ENCODE measurements at regions not wholly inside any gene's neighbourhood (a gene's known extent, or its start where the extent isn't known, plus 50 kb on each side); places are given as distances from the start of the nearest gene placed in this dataset.

DNA sequence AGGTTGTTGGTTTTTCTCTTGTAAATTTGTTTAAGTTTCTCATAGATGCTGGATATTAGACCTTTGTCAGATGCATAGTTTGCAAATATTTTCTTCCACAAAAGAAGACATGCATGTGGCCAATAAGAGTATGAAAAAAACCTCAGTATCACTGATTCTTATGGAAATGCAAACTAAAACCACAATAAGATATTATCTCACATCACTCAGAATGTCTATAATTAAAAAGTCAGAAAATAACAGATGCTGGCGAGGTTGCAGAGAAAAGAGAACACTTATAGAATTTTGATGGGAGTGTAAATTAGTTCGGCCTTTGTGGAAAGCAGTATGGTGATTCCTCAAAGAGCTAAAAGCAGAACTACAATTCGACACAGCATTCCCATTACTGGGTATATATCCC lies 1355.6 kb downstream of the FAM133A start:
- no peaks in the 10 kb centered on the region for H3K36me3 Mint-ChIP-seq
- CTCF ChIA-PET, result no interaction called here
- H3K9me3 Mint-ChIP-seq (ENCODE audit: low read depth), result peaks cover 3% of the 10 kb centered on the region
- no peaks in the 10 kb centered on the region for H3K4me1 Mint-ChIP-seq
- no peak overlapping the region for H3K27ac Mint-ChIP-seq
- no peak for DNase-seq
- no peaks in the 10 kb centered on the region for H3K27me3 Mint-ChIP-seq
- ATAC-seq, result no peak
- no peak overlapping the region for H3K4me3 Mint-ChIP-seq

DNA sequence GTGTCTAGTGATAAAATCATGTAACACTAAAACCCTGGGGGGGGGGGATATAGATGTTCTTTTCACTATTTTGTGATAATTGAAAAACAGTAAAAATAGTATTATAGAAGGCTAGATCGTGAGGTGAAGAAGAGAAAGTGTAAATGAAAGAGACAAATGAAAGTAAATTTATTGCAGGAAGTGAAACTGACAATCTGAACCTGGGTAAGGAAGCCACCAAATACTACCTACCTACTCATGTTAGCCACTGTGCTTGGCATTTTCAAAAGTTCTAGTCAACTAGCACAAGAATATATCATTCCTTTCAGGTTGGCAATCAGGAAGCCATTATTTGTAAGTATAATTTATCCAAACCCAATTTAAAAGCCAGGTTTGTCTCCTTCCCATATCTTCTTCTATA lies 1366.1 kb downstream of the FAM133A start:
- CTCF ChIA-PET, result no interaction called here

DNA sequence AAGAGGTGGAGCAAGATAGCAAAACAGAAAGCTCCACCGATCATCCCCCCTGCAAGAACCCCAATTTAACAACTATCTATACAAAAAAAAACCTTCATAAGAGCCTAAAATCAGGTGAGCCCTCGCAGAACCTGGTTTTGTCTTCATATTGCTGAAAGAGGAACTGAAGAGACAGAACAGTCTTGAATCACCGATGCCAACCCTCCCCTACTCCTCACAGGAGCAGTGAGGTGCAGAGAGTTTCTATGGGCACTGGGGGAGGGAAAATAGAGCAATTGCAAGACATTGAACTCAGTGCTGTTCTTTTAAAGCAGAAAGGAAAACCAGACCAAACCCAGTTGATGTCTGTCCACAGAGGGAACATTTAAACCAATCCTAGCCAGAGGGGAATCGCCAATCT lies 1370.3 kb downstream of the FAM133A start:
- Mint-ChIP-seq H3K4me1 (no peaks in the 10 kb centered on the region), H3K4me3 (no peak overlapping the region), H3K9me3 (ENCODE audit: low read depth) (no peaks in the 10 kb centered on the region), H3K27me3 (no peaks in the 10 kb centered on the region), H3K36me3 (no peaks in the 10 kb centered on the region), H3K27ac (no peak overlapping the region)
- CTCF ChIA-PET, result no interaction called here
- no peak for ATAC-seq
- no peak for DNase-seq

More for the DNA sequence above, 1366.1 kb downstream of the FAM133A start:
- H3K27me3 Mint-ChIP-seq, result no peaks in the 10 kb centered on the region
- no peak overlapping the region for H3K4me3 Mint-ChIP-seq
- no peaks in the 10 kb centered on the region for H3K36me3 Mint-ChIP-seq
- no peak overlapping the region for H3K27ac Mint-ChIP-seq
- no peaks in the 10 kb centered on the region for H3K9me3 Mint-ChIP-seq (ENCODE audit: low read depth)
- no peaks in the 10 kb centered on the region for H3K4me1 Mint-ChIP-seq
- no peak for DNase-seq
- ATAC-seq, result no peak

DNA sequence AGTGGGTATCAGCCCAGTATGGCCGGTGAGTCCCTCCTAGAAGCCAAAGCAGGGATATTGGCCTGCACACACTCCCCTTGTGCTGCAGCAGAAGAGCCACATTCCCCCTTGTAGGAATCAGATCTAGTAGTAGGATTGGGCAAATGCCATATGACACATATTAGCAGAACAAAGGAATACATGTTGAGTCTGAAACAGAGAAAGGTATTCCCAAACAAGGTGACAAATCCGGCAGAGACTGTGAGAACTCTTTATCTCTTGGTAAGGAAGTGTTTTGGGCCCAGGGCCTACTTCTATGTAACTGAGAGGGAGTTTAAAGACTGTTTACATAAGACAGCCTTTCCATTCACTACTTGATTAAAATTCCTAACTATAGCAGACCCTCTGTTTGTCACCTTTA lies 1382.0 kb downstream of the FAM133A start:
- no peaks in the 10 kb centered on the region for H3K4me1 Mint-ChIP-seq

DNA sequence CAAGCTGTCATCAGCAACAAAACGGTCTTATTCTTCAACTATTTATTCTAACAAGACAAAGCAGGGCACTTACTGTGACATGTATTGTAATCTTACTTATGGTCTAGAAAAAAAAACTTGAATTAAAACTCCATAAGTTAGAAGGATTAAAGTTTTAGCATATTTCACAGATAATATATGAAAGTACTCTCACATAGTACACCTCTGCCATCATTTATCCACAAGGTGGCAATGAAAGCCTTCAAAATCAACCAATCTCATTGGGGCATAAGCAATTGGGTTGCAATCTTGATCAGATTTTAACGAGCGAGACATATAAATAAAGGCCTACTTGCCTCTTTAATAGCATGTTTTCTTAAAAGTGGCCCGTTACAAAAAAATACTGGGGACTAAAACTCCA lies 1382.9 kb downstream of the FAM133A start:
- no peaks in the 10 kb centered on the region for H3K36me3 Mint-ChIP-seq
- H3K4me1 Mint-ChIP-seq, result no peaks in the 10 kb centered on the region
- H3K9me3 Mint-ChIP-seq (ENCODE audit: low read depth), result no peaks in the 10 kb centered on the region
- H3K27me3 Mint-ChIP-seq, result no peaks in the 10 kb centered on the region
- CTCF ChIA-PET, result no interaction called here
- no peak overlapping the region for H3K4me3 Mint-ChIP-seq
- DNase-seq (no peak), ATAC-seq (no peak)
- H3K27ac Mint-ChIP-seq, result no peak overlapping the region

More for the DNA sequence above, 1382.0 kb downstream of the FAM133A start:
- no peaks in the 10 kb centered on the region for H3K27me3 Mint-ChIP-seq
- no peak overlapping the region for H3K4me3 Mint-ChIP-seq
- CTCF ChIA-PET, result no interaction called here
- no peak for DNase-seq
- no peaks in the 10 kb centered on the region for H3K9me3 Mint-ChIP-seq (ENCODE audit: low read depth)
- ATAC-seq, result no peak
- no peaks in the 10 kb centered on the region for H3K36me3 Mint-ChIP-seq
- no peak overlapping the region for H3K27ac Mint-ChIP-seq

DNA sequence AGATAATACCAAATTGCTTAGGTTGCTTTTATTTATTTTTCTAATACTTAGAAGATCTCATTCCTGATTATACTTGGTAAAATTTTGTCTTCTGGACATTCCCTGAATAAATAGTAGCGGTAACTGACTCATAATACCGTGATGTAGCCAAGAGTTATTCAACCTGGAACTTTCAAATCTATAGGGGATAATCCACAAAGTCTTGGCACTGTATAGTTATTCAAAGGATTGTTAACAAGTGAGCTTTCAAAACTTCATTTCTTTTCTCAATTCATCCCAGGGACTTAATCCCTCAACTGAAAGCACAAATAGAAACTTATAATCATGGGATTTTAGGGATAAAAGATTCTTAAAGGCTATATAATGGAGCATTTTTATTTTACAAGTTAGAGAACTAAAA lies 1383.3 kb downstream of the FAM133A start:
- H3K4me3 Mint-ChIP-seq, result no peak overlapping the region
- H3K27me3 Mint-ChIP-seq, result no peaks in the 10 kb centered on the region
- ATAC-seq, result no peak
- CTCF ChIA-PET, result no interaction called here
- no peak overlapping the region for H3K27ac Mint-ChIP-seq
- no peaks in the 10 kb centered on the region for H3K9me3 Mint-ChIP-seq (ENCODE audit: low read depth)
- no peaks in the 10 kb centered on the region for H3K36me3 Mint-ChIP-seq
- H3K4me1 Mint-ChIP-seq, result no peaks in the 10 kb centered on the region
- no peak for DNase-seq

DNA sequence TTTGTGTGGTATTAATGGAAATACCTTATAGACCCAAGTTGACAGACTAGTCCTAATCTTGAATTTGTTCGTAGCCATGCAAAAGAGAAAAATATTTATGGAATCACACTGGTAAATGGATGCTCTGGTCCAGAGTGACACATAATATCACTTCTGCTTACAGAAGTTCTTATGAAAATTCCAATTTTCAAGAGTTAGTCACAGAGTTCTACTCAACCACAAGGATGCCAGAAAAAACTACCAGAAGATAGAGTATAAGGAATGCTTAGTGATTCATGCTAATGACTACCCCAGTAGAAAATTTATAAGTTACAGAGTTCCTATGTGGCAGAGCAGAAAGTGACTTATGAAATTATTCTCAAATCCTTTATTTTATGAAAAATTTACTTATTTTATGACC lies 1384.8 kb downstream of the FAM133A start:
- Mint-ChIP-seq H3K4me3 (no peak overlapping the region), H3K27me3 (no peaks in the 10 kb centered on the region), H3K9me3 (ENCODE audit: low read depth) (no peaks in the 10 kb centered on the region), H3K27ac (no peak overlapping the region), H3K36me3 (no peaks in the 10 kb centered on the region), H3K4me1 (no peaks in the 10 kb centered on the region)
- DNase-seq, result no peak
- CTCF ChIA-PET, result no interaction called here
- no peak for ATAC-seq

DNA sequence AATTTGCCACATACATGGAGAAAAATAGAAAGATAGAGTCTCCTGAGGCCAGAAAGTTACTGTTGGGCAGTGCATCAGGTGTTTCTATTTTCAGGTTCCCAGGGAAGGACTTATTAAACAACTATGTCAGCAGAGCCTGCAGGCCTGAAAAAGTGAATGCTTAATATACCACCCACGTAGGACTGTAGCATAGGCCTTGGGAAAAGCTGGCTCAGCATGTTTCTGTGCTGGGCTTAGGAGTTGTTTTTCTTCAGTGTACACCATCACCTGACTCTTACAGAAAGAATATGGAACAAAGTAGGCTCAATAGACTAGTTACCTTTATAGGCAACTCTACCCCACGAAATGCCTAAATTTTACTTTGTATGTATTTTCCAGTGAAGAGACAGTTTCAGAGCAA lies 1385.9 kb downstream of the FAM133A start:
- no peak for ATAC-seq
- no peak overlapping the region for H3K27ac Mint-ChIP-seq
- no peak overlapping the region for H3K4me3 Mint-ChIP-seq

DNA sequence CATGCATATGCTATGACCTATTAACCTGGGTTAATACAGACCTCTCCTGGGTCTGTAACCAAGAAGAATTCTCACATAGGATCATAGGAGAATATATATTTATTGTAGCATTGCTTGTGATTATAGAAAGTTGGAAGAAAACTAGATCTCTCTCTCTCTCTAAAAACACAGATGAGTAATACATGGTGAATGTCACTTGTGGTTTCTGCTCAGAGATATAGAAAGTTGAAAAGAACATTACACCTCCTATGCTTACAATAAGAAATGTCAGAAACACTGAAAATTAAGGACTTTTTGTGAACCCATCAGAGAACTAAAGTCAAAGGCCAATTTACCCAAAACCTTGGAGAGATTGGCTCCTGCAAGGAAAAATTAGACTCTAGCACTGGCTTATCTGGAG lies 1389.5 kb downstream of the FAM133A start:
- CTCF ChIA-PET, result interaction anchor here (0.7 kb wide), 1 partner anchor 1176 kb away, joined by 3 read pairs; no protein-coding TSS in a partner anchor
- Mint-ChIP-seq H3K4me1 (no peaks in the 10 kb centered on the region), H3K27me3 (no peaks in the 10 kb centered on the region), H3K36me3 (no peaks in the 10 kb centered on the region), H3K9me3 (ENCODE audit: low read depth) (no peaks in the 10 kb centered on the region), H3K27ac (no peak overlapping the region), H3K4me3 (no peak overlapping the region)
- DNase-seq (no peak), ATAC-seq (no peak)

More for the DNA sequence above, 1385.9 kb downstream of the FAM133A start:
- no peak for DNase-seq
- no peaks in the 10 kb centered on the region for H3K4me1 Mint-ChIP-seq
- H3K27me3 Mint-ChIP-seq, result no peaks in the 10 kb centered on the region
- CTCF ChIA-PET, result no interaction called here
- no peaks in the 10 kb centered on the region for H3K36me3 Mint-ChIP-seq
- no peaks in the 10 kb centered on the region for H3K9me3 Mint-ChIP-seq (ENCODE audit: low read depth)

DNA sequence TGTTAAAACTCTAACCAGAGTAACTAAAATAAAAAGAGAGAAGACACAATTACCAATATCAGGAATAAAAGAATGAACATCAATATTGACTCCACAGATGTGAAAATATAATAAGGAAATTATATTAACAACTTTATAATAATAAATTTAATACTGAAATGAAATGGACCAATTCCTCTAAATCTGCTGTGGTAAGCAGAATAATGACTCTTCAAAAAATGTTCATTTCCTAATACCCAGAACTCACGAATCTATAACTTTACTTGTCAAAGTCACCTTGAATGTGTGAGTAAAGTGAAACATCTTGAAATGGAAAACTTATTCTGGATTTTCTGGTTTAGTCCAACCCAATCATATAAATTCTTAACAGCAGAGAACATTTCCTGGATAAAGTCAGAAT lies 1391.1 kb downstream of the FAM133A start:
- Mint-ChIP-seq H3K27ac (no peak overlapping the region), H3K36me3 (no peaks in the 10 kb centered on the region), H3K4me3 (no peak overlapping the region), H3K9me3 (ENCODE audit: low read depth) (no peaks in the 10 kb centered on the region), H3K27me3 (no peaks in the 10 kb centered on the region), H3K4me1 (no peaks in the 10 kb centered on the region)
- ATAC-seq, result no peak
- CTCF ChIA-PET, result no interaction called here
- DNase-seq, result no peak

DNA sequence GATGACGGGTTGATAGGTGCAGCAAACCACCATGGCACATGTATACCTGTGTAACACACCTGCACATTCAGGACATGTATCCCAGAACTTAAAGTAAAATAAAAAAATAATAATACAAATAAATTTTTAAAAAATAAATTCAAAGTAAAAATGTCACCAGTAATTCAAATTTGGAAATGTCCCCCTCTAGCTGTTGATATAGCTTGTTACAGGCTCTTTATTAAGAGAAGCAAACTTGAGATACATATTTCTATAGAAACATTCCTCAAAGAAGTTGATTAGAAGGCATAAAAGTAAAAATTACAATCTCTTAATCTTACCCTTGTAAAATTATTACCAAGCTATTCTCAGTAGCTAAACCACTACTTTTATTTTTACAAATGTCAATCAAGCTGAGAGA lies 1397.0 kb downstream of the FAM133A start:
- no peaks in the 10 kb centered on the region for H3K4me1 Mint-ChIP-seq
- H3K4me3 Mint-ChIP-seq, result no peak overlapping the region
- no peaks in the 10 kb centered on the region for H3K27me3 Mint-ChIP-seq
- DNase-seq (no peak), ATAC-seq (no peak)
- no peaks in the 10 kb centered on the region for H3K9me3 Mint-ChIP-seq (ENCODE audit: low read depth)
- no peaks in the 10 kb centered on the region for H3K36me3 Mint-ChIP-seq
- CTCF ChIA-PET, result no interaction called here
- H3K27ac Mint-ChIP-seq, result no peak overlapping the region

DNA sequence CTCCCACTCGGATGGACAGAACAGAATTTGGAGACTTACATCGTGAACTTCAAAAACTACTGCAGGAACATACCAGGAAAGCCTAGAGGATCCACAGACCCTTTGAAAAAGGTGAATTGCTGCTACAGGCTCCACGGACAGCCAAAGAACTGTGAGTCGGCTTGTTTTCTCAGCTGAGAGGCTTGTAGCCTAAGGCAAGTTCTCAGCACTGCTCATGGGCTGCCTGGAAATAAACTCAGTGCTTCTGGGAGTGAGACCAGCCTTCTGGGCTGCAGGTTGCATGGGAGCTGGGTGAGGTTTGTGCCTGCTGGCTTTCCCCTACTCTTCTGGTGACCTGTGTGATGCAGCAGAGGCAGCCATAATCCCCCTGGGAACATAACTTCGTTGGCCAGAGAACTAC lies 1397.6 kb downstream of the FAM133A start:
- Mint-ChIP-seq H3K9me3 (ENCODE audit: low read depth) (no peaks in the 10 kb centered on the region), H3K4me3 (no peak overlapping the region), H3K27me3 (no peaks in the 10 kb centered on the region), H3K4me1 (no peaks in the 10 kb centered on the region), H3K27ac (no peak overlapping the region), H3K36me3 (no peaks in the 10 kb centered on the region)
- DNase-seq, result no peak
- CTCF ChIA-PET, result no interaction called here
- ATAC-seq, result no peak

DNA sequence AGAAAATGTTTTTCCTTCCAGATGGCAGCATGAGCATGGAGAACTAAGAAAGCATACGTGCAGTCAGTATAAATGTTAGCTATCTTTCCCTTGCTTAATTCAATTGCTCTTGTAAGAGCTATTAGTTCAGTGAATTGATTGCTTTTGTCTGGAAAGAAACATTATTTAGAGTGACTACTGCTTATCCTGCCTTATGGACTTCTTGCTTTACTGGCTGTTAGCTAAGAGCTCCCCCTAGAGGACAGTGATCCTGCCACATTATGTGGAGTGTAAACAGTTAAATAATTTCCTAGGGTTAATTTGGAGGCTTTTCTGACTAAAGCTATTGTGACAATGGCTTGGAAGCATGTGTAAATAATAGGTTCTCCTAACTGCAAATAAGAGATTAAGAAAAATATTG lies 1402.4 kb downstream of the FAM133A start:
- Mint-ChIP-seq H3K4me1 (no peaks in the 10 kb centered on the region), H3K27ac (no peak overlapping the region), H3K36me3 (no peaks in the 10 kb centered on the region), H3K4me3 (no peak overlapping the region), H3K27me3 (no peaks in the 10 kb centered on the region), H3K9me3 (ENCODE audit: low read depth) (no peaks in the 10 kb centered on the region)
- CTCF ChIA-PET, result no interaction called here
- no peak for ATAC-seq
- no peak for DNase-seq

DNA sequence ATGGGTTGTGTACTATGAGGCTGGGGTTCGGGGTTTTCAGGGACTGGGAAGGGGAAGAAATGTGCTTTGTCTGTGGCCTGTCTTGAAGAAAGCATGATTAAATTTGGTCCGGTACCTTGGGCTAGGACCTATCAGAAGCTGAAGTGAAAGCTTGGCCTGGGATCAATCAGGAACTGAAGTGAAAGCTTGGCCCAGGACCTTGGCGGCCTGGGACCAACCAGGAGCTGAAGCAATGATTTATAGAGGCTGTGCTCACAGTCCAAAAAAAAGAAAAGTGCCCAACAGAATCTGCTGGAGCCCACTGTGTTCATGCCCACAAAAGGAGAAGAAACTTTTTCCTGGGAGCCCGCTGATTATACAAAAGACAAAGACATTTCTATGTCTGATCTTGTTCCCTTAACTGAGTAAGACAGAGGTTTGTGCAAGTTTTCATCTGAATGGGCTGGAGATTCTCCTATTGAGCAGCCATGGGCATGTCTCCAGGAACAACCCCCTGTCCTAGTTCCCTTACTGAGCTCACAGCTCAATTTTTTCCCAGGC lies 1427.9 kb downstream of the FAM133A start:
- ATAC-seq, result no peak
- Mint-ChIP-seq H3K36me3 (no peaks in the 10 kb centered on the region), H3K27ac (no peak overlapping the region), H3K9me3 (ENCODE audit: low read depth) (no peaks in the 10 kb centered on the region), H3K4me3 (no peak overlapping the region), H3K4me1 (no peaks in the 10 kb centered on the region), H3K27me3 (no peaks in the 10 kb centered on the region)
- no peak for DNase-seq
- CTCF ChIA-PET, result no interaction called here

DNA sequence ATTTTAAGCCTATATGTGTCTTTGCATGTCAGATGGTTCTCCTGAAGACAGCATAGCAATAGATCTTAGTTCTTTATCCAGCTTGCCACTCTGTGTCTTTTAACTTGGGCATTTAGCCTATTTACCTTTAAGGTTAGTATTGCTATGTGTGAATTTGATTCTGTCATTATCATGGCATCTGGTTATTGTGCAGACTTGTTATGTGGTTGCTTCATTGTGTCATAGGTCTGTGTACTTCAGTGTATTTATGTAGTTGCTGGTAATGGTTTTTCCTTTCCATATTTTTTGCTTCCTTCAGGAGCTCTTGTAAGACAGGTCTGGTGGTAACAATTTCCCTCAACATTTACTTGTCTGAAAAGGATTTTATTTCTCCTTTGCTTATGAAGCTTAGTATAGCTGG lies 1443.5 kb downstream of the FAM133A start:
- ATAC-seq, result no peak
- no peaks in the 10 kb centered on the region for H3K36me3 Mint-ChIP-seq
- H3K9me3 Mint-ChIP-seq (ENCODE audit: low read depth), result peaks cover 2% of the 10 kb centered on the region
- no peak overlapping the region for H3K4me3 Mint-ChIP-seq
- H3K27ac Mint-ChIP-seq, result no peak overlapping the region
- DNase-seq, result no peak
- no peaks in the 10 kb centered on the region for H3K4me1 Mint-ChIP-seq
- no peaks in the 10 kb centered on the region for H3K27me3 Mint-ChIP-seq
- CTCF ChIA-PET, result no interaction called here

Measured in activated CD8-positive, alpha-beta memory T cell treated with anti-CD3 and anti-CD28 coated beads, Interleukin-2, amount 10 ng/mL, durations not matched to agents 7 days and 5 days (primary cell).